GM23338 (cell line): ENCODE measurements at regions not wholly inside any gene's neighbourhood (a gene's known extent, or its start where the extent isn't known, plus 50 kb on each side); places are given as distances from the start of the nearest gene placed in this dataset.

Experiments used
- ATAC-seq: fragments of 200-7000 bp; cut with Tn5 transposase; 3 replicates; pipeline ENCODE4 v1.9.1; 2020
- DNase-seq: peaks from one replicate; pipeline ENCODE4 v3.0.0-alpha.2; 2015; ENCODE audit warnings: low spot score
- H2AFZ ChIP-seq: fragments of 200-600 bp; sonication (generic); 2 replicates; pipeline ENCODE4 v1.8.0; 2016; ENCODE audit warnings: antibody characterized with exemption, mild to moderate bottlenecking, moderate library complexity
- H3F3A ChIP-seq: fragments of 200-600 bp; sonication (generic); replicated peaks from 2 replicates; pipeline ENCODE4 v1.8.0; 2017; ENCODE audit warnings: antibody characterized with exemption, mixed run types, low read depth
- H3K27ac ChIP-seq: fragments of 200-600 bp; sonication (generic); 2 replicates; pipeline ENCODE4 v1.6.1; 2016; ENCODE audit warnings: low read depth
- H3K27me3 ChIP-seq: fragments of 200-600 bp; sonication (generic); 2 replicates; pipeline ENCODE4 v1.8.0; 2016; ENCODE audit warnings: mild to moderate bottlenecking, mixed run types, moderate library complexity; ENCODE audit not compliant: insufficient read depth
- H3K36me3 ChIP-seq: fragments of 200-600 bp; sonication (generic); 2 replicates; pipeline ENCODE4 v1.8.0; 2016; ENCODE audit warnings: mild to moderate bottlenecking; ENCODE audit not compliant: insufficient read depth
- H3K4me1 ChIP-seq: fragments of 200-600 bp; sonication (generic); 2 replicates; pipeline ENCODE4 v1.8.0; 2016; ENCODE audit warnings: mild to moderate bottlenecking, moderate library complexity; ENCODE audit not compliant: insufficient read depth
- H3K4me2 ChIP-seq: fragments of 200-600 bp; sonication (generic); 2 replicates; pipeline ENCODE4 v1.7.1; 2017; ENCODE audit warnings: mixed run types
- H3K4me3 ChIP-seq: fragments of 200-600 bp; sonication (generic); 2 replicates; pipeline ENCODE4 v1.6.1; 2016; ENCODE audit warnings: mixed run types
- H3K79me2 ChIP-seq: fragments of 200-600 bp; sonication (generic); replicated peaks from 2 replicates; pipeline ENCODE4 v1.8.0; 2017; ENCODE audit warnings: mild to moderate bottlenecking; ENCODE audit not compliant: insufficient read depth
- H3K9me2 ChIP-seq: fragments of 200-600 bp; sonication (generic); 2 replicates; pipeline ENCODE4 v1.8.0; 2017; ENCODE audit not compliant: insufficient read depth
- H4K20me1 ChIP-seq: fragments of 200-600 bp; sonication (generic); replicated peaks from 2 replicates; pipeline ENCODE4 v1.8.0; 2017; ENCODE audit warnings: mild to moderate bottlenecking; ENCODE audit not compliant: insufficient read depth
- H3K27ac Mint-ChIP-seq: 2 replicates; pipeline ENCODE4 v1.8.0; 2020; ENCODE audit warnings: inconsistent platforms, mild to moderate bottlenecking, moderate library complexity, mixed read lengths
- H3K27me3 Mint-ChIP-seq: 3 replicates; pipeline ENCODE4 v1.8.0; 2022; ENCODE audit warnings: low read depth, mild to moderate bottlenecking, moderate library complexity, mixed read lengths, inconsistent platforms; ENCODE audit not compliant: insufficient read depth, poor library complexity
- H3K36me3 Mint-ChIP-seq: 3 replicates; pipeline ENCODE4 v1.8.0; 2021; ENCODE audit warnings: low read depth, mild to moderate bottlenecking, inconsistent platforms, moderate library complexity, mixed read lengths
- H3K4me1 Mint-ChIP-seq: 3 replicates; pipeline ENCODE4 v1.8.0; 2020; ENCODE audit warnings: mild to moderate bottlenecking, inconsistent platforms, mixed read lengths
- H3K4me3 Mint-ChIP-seq: 3 replicates; pipeline ENCODE4 v1.8.0; 2021; ENCODE audit warnings: moderate library complexity, mild to moderate bottlenecking, inconsistent platforms, mixed read lengths
- H3K9me3 Mint-ChIP-seq: 3 replicates; pipeline ENCODE4 v1.8.0; 2020; ENCODE audit warnings: moderate library complexity, mild to moderate bottlenecking, inconsistent platforms, mixed read lengths
- CREB1 ChIP-seq: fragments of 250-450 bp; sonication (Bioruptor Pico); IDR thresholded peaks from 2 replicates; pipeline ENCODE4 v1.5.0; 2020; ENCODE audit warnings: low read depth, mild to moderate bottlenecking, moderate library complexity
- EZH2 ChIP-seq: fragments of 200-600 bp; sonication (generic); IDR thresholded peaks from one replicate; pipeline ENCODE4 v1.8.0; 2017; ENCODE audit warnings: antibody characterized with exemption, mild to moderate bottlenecking, low read depth; ENCODE audit not compliant: unreplicated experiment
- EZH2phosphoT487 ChIP-seq: fragments of 200-600 bp; sonication (generic); IDR thresholded peaks from one replicate; pipeline ENCODE4 v1.8.1; 2018; ENCODE audit warnings: antibody characterized with exemption; ENCODE audit not compliant: unreplicated experiment
- JUNB ChIP-seq: IDR thresholded peaks from one replicate; pipeline ENCODE4 v1.6.1; 2016; ENCODE audit warnings: antibody characterized with exemption; ENCODE audit not compliant: unreplicated experiment
- NANOG ChIP-seq: IDR thresholded peaks from 2 replicates; pipeline ENCODE4 v1.6.1; 2016; ENCODE audit warnings: antibody characterized with exemption, borderline replicate concordance
- POLR2AphosphoS5 ChIP-seq: IDR thresholded peaks from 2 replicates; pipeline ENCODE4 v1.6.1; 2016; ENCODE audit warnings: antibody characterized with exemption, low read depth
- STAT1 ChIP-seq: IDR thresholded peaks from one replicate; pipeline ENCODE4 v1.6.1; 2016; ENCODE audit warnings: antibody characterized with exemption; ENCODE audit not compliant: unreplicated experiment
- ZNF114 ChIP-seq: fragments of 250-450 bp; sonication (Bioruptor Pico); IDR thresholded peaks from 2 replicates; pipeline ENCODE4 v1.5.0; 2020; ENCODE audit warnings: mild to moderate bottlenecking, moderate library complexity
- ZNF331 ChIP-seq: fragments of 250-450 bp; sonication (Bioruptor Pico); IDR thresholded peaks from 2 replicates; pipeline ENCODE4 v1.5.0; 2020; ENCODE audit warnings: low read depth, mild to moderate bottlenecking, moderate library complexity
- TF ChIP-seq, protein P1 (sequence below): IDR thresholded peaks from one replicate; pipeline ENCODE4 v1.6.1; 2018; ENCODE audit warnings: antibody characterized with exemption; ENCODE audit not compliant: unreplicated experiment
- TF ChIP-seq, protein P2 (sequence below), 2 experiments: fragments of 200-600 bp in 1 of 2; sonication (generic) in 1 of 2; conservative IDR thresholded peaks; 2 replicates each; pipeline versions ENCODE4 v1.5.1 to v1.6.1; 2016 to 2017; ENCODE audit warnings: antibody characterized with exemption in 2 of 2, low read depth in 2 of 2, mild to moderate bottlenecking in 2 of 2, moderate library complexity in 1 of 2

GRCh38 chr21:37968744-37969143 is 52.5 kb upstream of the KCNJ6 start:
- H3K4me1 Mint-ChIP-seq: peaks cover 16% of the 10 kb centered on the region; the same call in 2 of the 3 replicates
- no peak overlapping the region for H3K4me2 ChIP-seq
- H3K4me1 ChIP-seq: no peaks in the 10 kb centered on the region
- H3K27me3 ChIP-seq: no peaks in the 10 kb centered on the region
- TF ChIP-seq POLR2AphosphoS5 (no peak), EZH2phosphoT487 (no peak)
- no peaks in the 10 kb centered on the region; the same call in 1 of the 2 replicates for H3K9me2 ChIP-seq
- H3K27ac ChIP-seq: no peak overlapping the region
- H3K36me3 Mint-ChIP-seq: no peaks in the 10 kb centered on the region; the same call in 2 of the 3 replicates
- ATAC-seq: no peak
- H3K4me3 ChIP-seq: no peak overlapping the region
- H3K27ac Mint-ChIP-seq: no peak overlapping the region
- H3K4me3 Mint-ChIP-seq: no peak overlapping the region
- H3K9me3 Mint-ChIP-seq: no peaks in the 10 kb centered on the region; the same call in 2 of the 3 replicates
- H3K79me2 ChIP-seq: no peaks in the 10 kb centered on the region
- no peak for DNase-seq
- no peak overlapping the region for H2AFZ ChIP-seq
- no peaks in the 10 kb centered on the region for H4K20me1 ChIP-seq
- no peaks in the 10 kb centered on the region for H3K36me3 ChIP-seq
- H3F3A ChIP-seq: no peaks in the 10 kb centered on the region
- H3K27me3 Mint-ChIP-seq: no peaks in the 10 kb centered on the region

DNA sequence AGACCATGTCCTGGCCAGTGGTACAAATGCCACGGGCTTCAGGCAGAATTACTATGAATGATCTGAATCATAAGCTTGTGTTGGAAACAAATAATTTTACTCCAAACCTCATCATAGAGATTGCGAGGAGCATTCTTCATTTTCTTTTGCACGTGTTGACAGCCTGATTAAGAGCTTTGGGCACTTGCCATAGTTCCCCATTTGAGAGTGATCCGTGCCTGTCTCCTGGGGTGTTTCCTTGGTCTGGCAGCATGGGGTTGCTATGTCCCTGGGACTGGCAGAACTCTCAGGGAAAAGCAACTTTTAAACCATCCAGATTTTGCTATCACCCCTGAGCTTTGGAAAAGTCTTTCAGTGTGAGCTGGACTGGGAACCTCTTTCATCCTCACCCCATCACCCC is 54.3 kb upstream of the KCNJ6 start:
- Histone ChIP-seq H3K27ac (no peak overlapping the region), H3K4me3 (no peak overlapping the region), H3K36me3 (no peaks in the 10 kb centered on the region), H3K4me2 (no peak overlapping the region), H3K4me1 (no peaks in the 10 kb centered on the region), H2AFZ (no peak overlapping the region), H3K9me2 (no peaks in the 10 kb centered on the region; the same call in 1 of the 2 replicates), H3K79me2 (no peaks in the 10 kb centered on the region), H3F3A (no peaks in the 10 kb centered on the region), H3K27me3 (no peaks in the 10 kb centered on the region), H4K20me1 (no peaks in the 10 kb centered on the region)
- TF ChIP-seq, protein P1, sequence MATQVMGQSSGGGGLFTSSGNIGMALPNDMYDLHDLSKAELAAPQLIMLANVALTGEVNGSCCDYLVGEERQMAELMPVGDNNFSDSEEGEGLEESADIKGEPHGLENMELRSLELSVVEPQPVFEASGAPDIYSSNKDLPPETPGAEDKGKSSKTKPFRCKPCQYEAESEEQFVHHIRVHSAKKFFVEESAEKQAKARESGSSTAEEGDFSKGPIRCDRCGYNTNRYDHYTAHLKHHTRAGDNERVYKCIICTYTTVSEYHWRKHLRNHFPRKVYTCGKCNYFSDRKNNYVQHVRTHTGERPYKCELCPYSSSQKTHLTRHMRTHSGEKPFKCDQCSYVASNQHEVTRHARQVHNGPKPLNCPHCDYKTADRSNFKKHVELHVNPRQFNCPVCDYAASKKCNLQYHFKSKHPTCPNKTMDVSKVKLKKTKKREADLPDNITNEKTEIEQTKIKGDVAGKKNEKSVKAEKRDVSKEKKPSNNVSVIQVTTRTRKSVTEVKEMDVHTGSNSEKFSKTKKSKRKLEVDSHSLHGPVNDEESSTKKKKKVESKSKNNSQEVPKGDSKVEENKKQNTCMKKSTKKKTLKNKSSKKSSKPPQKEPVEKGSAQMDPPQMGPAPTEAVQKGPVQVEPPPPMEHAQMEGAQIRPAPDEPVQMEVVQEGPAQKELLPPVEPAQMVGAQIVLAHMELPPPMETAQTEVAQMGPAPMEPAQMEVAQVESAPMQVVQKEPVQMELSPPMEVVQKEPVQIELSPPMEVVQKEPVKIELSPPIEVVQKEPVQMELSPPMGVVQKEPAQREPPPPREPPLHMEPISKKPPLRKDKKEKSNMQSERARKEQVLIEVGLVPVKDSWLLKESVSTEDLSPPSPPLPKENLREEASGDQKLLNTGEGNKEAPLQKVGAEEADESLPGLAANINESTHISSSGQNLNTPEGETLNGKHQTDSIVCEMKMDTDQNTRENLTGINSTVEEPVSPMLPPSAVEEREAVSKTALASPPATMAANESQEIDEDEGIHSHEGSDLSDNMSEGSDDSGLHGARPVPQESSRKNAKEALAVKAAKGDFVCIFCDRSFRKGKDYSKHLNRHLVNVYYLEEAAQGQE: no peak
- TF ChIP-seq EZH2phosphoT487 (no peak), ZNF331 (CRISPR knock-in tag) (no peak), JUNB (no peak), NANOG (no peak), POLR2AphosphoS5 (no peak), EZH2 (no peak), STAT1 (no peak), ZNF114 (no peak), CREB1 (CRISPR knock-in tag) (no peak)
- TF ChIP-seq, protein P2, sequence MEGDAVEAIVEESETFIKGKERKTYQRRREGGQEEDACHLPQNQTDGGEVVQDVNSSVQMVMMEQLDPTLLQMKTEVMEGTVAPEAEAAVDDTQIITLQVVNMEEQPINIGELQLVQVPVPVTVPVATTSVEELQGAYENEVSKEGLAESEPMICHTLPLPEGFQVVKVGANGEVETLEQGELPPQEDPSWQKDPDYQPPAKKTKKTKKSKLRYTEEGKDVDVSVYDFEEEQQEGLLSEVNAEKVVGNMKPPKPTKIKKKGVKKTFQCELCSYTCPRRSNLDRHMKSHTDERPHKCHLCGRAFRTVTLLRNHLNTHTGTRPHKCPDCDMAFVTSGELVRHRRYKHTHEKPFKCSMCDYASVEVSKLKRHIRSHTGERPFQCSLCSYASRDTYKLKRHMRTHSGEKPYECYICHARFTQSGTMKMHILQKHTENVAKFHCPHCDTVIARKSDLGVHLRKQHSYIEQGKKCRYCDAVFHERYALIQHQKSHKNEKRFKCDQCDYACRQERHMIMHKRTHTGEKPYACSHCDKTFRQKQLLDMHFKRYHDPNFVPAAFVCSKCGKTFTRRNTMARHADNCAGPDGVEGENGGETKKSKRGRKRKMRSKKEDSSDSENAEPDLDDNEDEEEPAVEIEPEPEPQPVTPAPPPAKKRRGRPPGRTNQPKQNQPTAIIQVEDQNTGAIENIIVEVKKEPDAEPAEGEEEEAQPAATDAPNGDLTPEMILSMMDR (conservative IDR thresholded peaks at IDR 0.05; ENCODE audit: low read depth in 2 of 2): no peak
- Mint-ChIP-seq H3K27me3 (no peaks in the 10 kb centered on the region), H3K4me1 (peaks cover 15% of the 10 kb centered on the region; the same call in 2 of the 3 replicates), H3K27ac (no peak overlapping the region), H3K36me3 (no peaks in the 10 kb centered on the region; the same call in 2 of the 3 replicates), H3K4me3 (no peak overlapping the region), H3K9me3 (no peaks in the 10 kb centered on the region; the same call in 2 of the 3 replicates)
- DNase-seq (no peak), ATAC-seq (no peak)
